Left ventricle myocardium superior (tissue), 1 donor: ENCODE measurements at regions not wholly inside any gene's neighbourhood (a gene's known extent, or its start where the extent isn't known, plus 50 kb on each side); places are given as distances from the start of the nearest gene placed in this dataset.
"Not testable (repeated sequence)": the region's sequence is repeated elsewhere in the genome, so short reads cannot be mapped to it uniquely, and the experiment has no call there.

Experiments
- ATAC-seq: fragments of 200-7000 bp; cut with Tn5 transposase; one replicate; pipeline ENCODE4 v1.9.1; 2020; ENCODE audit warnings: mild to moderate bottlenecking, moderate library complexity
- DNase-seq: peaks from one replicate; pipeline ENCODE4 v3.0.0-alpha.2; 2020
- intact Hi-C: fragments of 100-400 bp; cut with micrococcal nuclease; formaldehyde crosslinking; loops from one replicate; pipeline ENCODE4 v1.11.0; 2022
- donor health status: DM: no; HTN: yes; CAD: no; lungs with severe emphysema.

GRCh38 chr15:20232457-20232856, 309.1 kb downstream of the GOLGA6L6 start:
- ATAC-seq, intact Hi-C loops, DNase-seq: not testable (repeated sequence)

GRCh38 chr15:20230656-20231055, 310.9 kb downstream of the GOLGA6L6 start:
- intact Hi-C loops, DNase-seq, ATAC-seq: not testable (repeated sequence)

- ATAC-seq = not testable (repeated sequence)
Measured at GRCh38 chr15:20228791-20229190, 312.8 kb downstream of the GOLGA6L6 start.

GRCh38 chr15:20227119-20227853, 314.3 kb downstream of the GOLGA6L6 start:
- intact Hi-C loops, DNase-seq: not testable (repeated sequence)
- peak; percentile 74 for ATAC-seq

More at GRCh38 chr15:20228791-20229190, 312.8 kb downstream of the GOLGA6L6 start:
- intact Hi-C loops, DNase-seq: not testable (repeated sequence)

GRCh38 chr15:20226531-20226930, 315.1 kb downstream of the GOLGA6L6 start:
- intact Hi-C loops, DNase-seq: not testable (repeated sequence)
- ATAC-seq = peak; percentile 83

GRCh38 chr15:20221063-20221462, 320.5 kb downstream of the GOLGA6L6 start:
- intact Hi-C loops, DNase-seq, ATAC-seq: not testable (repeated sequence)

- intact Hi-C loops, DNase-seq, ATAC-seq: not testable (repeated sequence)
Measured at GRCh38 chr15:20219171-20219570, 322.4 kb downstream of the GOLGA6L6 start.

- ATAC-seq, DNase-seq: not testable (repeated sequence)
Measured at GRCh38 chr15:20215700-20216099, 325.9 kb downstream of the GOLGA6L6 start.

GRCh38 chr15:20214101-20214500, 327.5 kb downstream of the GOLGA6L6 start:
- ATAC-seq, DNase-seq, intact Hi-C loops: not testable (repeated sequence)

More at GRCh38 chr15:20215700-20216099, 325.9 kb downstream of the GOLGA6L6 start:
- intact Hi-C loops = not testable (repeated sequence)

GRCh38 chr15:20211508-20211907, 330.1 kb downstream of the GOLGA6L6 start:
- not testable (repeated sequence) for ATAC-seq

GRCh38 chr15:20209973-20210372, 331.6 kb downstream of the GOLGA6L6 start:
- intact Hi-C loops, DNase-seq: not testable (repeated sequence)
- peak; percentile 87 for ATAC-seq

More at GRCh38 chr15:20211508-20211907, 330.1 kb downstream of the GOLGA6L6 start:
- DNase-seq, intact Hi-C loops: not testable (repeated sequence)

GRCh38 chr15:20207607-20208006, 334.0 kb downstream of the GOLGA6L6 start:
- intact Hi-C loops, ATAC-seq: not testable (repeated sequence)

GRCh38 chr15:20207198-20207597, 334.4 kb downstream of the GOLGA6L6 start:
- DNase-seq, ATAC-seq, intact Hi-C loops: not testable (repeated sequence)

More at GRCh38 chr15:20207607-20208006, 334.0 kb downstream of the GOLGA6L6 start:
- not testable (repeated sequence) for DNase-seq

- ATAC-seq = peak; percentile 56
- DNase-seq, intact Hi-C loops: not testable (repeated sequence)
Measured at GRCh38 chr15:20204177-20204866, 337.3 kb downstream of the GOLGA6L6 start.

GRCh38 chr15:20203649-20204150, 337.9 kb downstream of the GOLGA6L6 start:
- ATAC-seq, DNase-seq, intact Hi-C loops: not testable (repeated sequence)

GRCh38 chr15:20194591-20195198, 346.9 kb downstream of the GOLGA6L6 start:
- DNase-seq, ATAC-seq, intact Hi-C loops: not testable (repeated sequence)

GRCh38 chr15:20192982-20193929, 348.3 kb downstream of the GOLGA6L6 start:
- intact Hi-C loops = not testable (repeated sequence)
- DNase-seq (peak; percentile 77), ATAC-seq (peak; percentile 95)
